ENCODE measurements at regions not wholly inside any gene's neighbourhood (a gene's known extent, or its start where the extent isn't known, plus 50 kb on each side); places are given as distances from the start of the nearest gene placed in this dataset.

DNA sequence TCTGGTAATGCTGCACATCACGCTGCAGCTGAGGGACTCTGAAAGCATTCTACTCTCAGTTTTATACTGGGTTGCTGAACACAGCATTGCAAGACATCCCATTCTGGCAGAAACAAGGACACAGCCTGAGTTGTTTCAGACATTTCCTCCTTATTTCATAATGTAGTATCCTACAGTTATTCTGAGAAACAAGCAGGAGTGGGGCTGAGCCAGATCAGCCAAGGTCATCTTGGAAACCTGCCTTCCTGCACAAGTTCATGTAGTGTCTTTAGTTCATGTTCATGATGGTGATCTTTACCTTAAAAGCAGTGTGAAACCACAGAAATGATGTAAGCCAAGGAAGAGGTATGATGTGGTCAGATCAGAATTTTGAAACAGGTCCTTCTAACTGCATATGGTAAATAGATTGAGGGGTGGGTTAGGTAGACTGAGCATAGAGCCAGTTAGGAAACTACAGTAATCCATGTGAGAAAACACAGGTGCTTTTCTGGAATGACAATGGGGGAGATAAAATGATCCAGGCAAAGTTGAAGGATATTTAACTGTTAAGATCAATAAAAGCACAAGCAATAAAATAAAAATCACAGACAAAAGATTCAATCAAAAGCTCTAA is 1686.8 kb downstream of the LRRC4C start:
- H2BK20ac ChIP-seq (ENCODE audit: low read length) = no peak overlapping the region
- H3K4me2 ChIP-seq (ENCODE audit: insufficient read depth in 1 of 2, low read depth in 2 of 2, low read length in 2 of 2) = no peak overlapping the region
- no peak overlapping the region for H2BK120ac ChIP-seq (replicated peaks; ENCODE audit: low read depth, low read length)
- H3K4ac ChIP-seq (replicated peaks; ENCODE audit: insufficient read length, low read depth, low read length) = no peak overlapping the region
- no peak overlapping the region for H3K27ac ChIP-seq (ENCODE audit: low read depth, low read length)
- no peaks in the 10 kb centered on the region for H3K23me2 ChIP-seq (ENCODE audit: low read depth, low read length)
- no peak overlapping the region for H4K8ac ChIP-seq (ENCODE audit: extremely low read depth, insufficient read depth, low read length)
- H3K9me3 ChIP-seq (ENCODE audit: insufficient read depth in 2 of 2, low read depth in 1 of 2, low read length in 1 of 2) = no peaks in the 10 kb centered on the region
- no peak overlapping the region for H2AK5ac ChIP-seq (ENCODE audit: low read depth, low read length)
- DNase-seq (ENCODE audit: low read depth in 1 of 2, low spot score in 2 of 2) (no peak), FAIRE-seq (no peak)
- no peaks in the 10 kb centered on the region for H3K79me1 ChIP-seq (ENCODE audit: low read depth, low read length)
- no peaks in the 10 kb centered on the region for H3K79me2 ChIP-seq (ENCODE audit: control insufficient read depth in 1 of 2, insufficient read depth in 2 of 2, low read length in 2 of 2)
- H3K36me3 ChIP-seq (ENCODE audit: control insufficient read depth in 2 of 4, insufficient read depth in 4 of 4, low read length in 3 of 4) = no peaks in the 10 kb centered on the region
- no peak overlapping the region for H2AFZ ChIP-seq (ENCODE audit: low read length)
- no peak overlapping the region for H2BK12ac ChIP-seq (ENCODE audit: low read depth, low read length)
- H4K91ac ChIP-seq (replicated peaks; ENCODE audit: insufficient read length, low read length) = no peak overlapping the region
- H3K56ac ChIP-seq (replicated peaks; ENCODE audit: insufficient read length, low read depth, low read length) = no peak overlapping the region
- H3K14ac ChIP-seq (ENCODE audit: insufficient read length) = no peak overlapping the region
- H3K23ac ChIP-seq (ENCODE audit: insufficient read length) = no peak overlapping the region
- no peaks in the 10 kb centered on the region for H3K27me3 ChIP-seq (replicated peaks in 1 of 4; ENCODE audit: control insufficient read depth in 3 of 4, extremely low read depth in 1 of 4, insufficient read depth in 3 of 4, low read length in 3 of 4)
- H3K4me1 ChIP-seq (replicated peaks in 1 of 4; ENCODE audit: control insufficient read depth in 3 of 4, insufficient read depth in 4 of 4, low read length in 3 of 4) = no peaks in the 10 kb centered on the region
- ChIA-PET CTCF (ENCODE audit: partially characterized antibody) (interaction anchor here (0.8 kb wide), 1 partner anchor 482 kb away, joined by 3 read pairs; no protein-coding TSS in a partner anchor), POLR2A (ENCODE audit: partially characterized antibody) (no interaction called here)
- H4K5ac ChIP-seq (ENCODE audit: insufficient read length, low read depth, low read length) = no peak overlapping the region
- TF ChIP-seq EP300 (IDR thresholded peaks at IDR 0.05; ENCODE audit: borderline replicate concordance in 1 of 2, low read depth in 2 of 2, low read length in 2 of 2) = no peak
- no peak for TF ChIP-seq SP4 (IDR thresholded peaks at IDR 0.05; ENCODE audit: low read length)
- no peak for TF ChIP-seq RAD21 (IDR thresholded peaks at IDR 0.05 in 1 of 2, conservative IDR thresholded peaks at IDR 0.05 in 1 of 2; ENCODE audit: low read depth in 2 of 2, low read length in 2 of 2)
- no peak for TF ChIP-seq SUZ12 (IDR thresholded peaks at IDR 0.05; ENCODE audit: low read length)
- TF ChIP-seq POU5F1 (IDR thresholded peaks at IDR 0.05; ENCODE audit: low read depth, low read length) = no peak
- TF ChIP-seq CREB1 (IDR thresholded peaks at IDR 0.05) = no peak
- TF ChIP-seq GABPA (IDR thresholded peaks at IDR 0.05; ENCODE audit: borderline replicate concordance, insufficient read depth, low read length) = no peak
- no peak for TF ChIP-seq NANOG (IDR thresholded peaks at IDR 0.05; ENCODE audit: insufficient read depth, low read depth, low read length, poor library complexity, severe bottlenecking)
- no peak for TF ChIP-seq FOSL1 (IDR thresholded peaks at IDR 0.05; ENCODE audit: insufficient read depth, low read depth, low read length)
- no peak overlapping the region for H2BK15ac ChIP-seq (ENCODE audit: low read length)
- no peak overlapping the region for H3K9ac ChIP-seq (replicated peaks in 1 of 4; ENCODE audit: extremely low read depth in 1 of 4, low read depth in 3 of 4, low read length in 3 of 4)
- H3K18ac ChIP-seq (ENCODE audit: extremely low read depth, low read length) = no peak overlapping the region
- no peak overlapping the region for H2BK5ac ChIP-seq (ENCODE audit: low read depth, low read length)
- no peaks in the 10 kb centered on the region for H4K20me1 ChIP-seq (replicated peaks in 1 of 2; ENCODE audit: control insufficient read depth in 1 of 2, insufficient read depth in 2 of 2, low read length in 2 of 2)
- H3K4me3 ChIP-seq (ENCODE audit: extremely low read depth in 1 of 4, insufficient read depth in 2 of 4, low read depth in 3 of 4, low read length in 4 of 4) = no peak overlapping the region
- 77% methylated on average over 1 of the region's 1 CpG; no CpG with 5 or more reads in 1 of the 2 experiments for WGBS, 2 experiments (ENCODE audit: extremely low coverage in 1 of 2, insufficient coverage in 1 of 2, insufficient read length in 1 of 2, insufficient replicate concordance in 2 of 2, low coverage in 1 of 2, low lambda C conversion rate in 2 of 2, missing lambda C conversion rate in 1 of 2)
